SK-N-MC (cell line): ENCODE measurements at regions not wholly inside any gene's neighbourhood (a gene's known extent, or its start where the extent isn't known, plus 50 kb on each side); places are given as distances from the start of the nearest gene placed in this dataset.

Source experiments
- DNase-seq: peaks from one replicate; pipeline ENCODE4 v3.0.0-alpha.2; 2011; ENCODE audit warnings: low read depth, low spot score
- H3K27ac ChIP-seq: fragments of 200-600 bp; sonication (generic); 2 replicates; pipeline ENCODE4 v1.5.1; 2016; ENCODE audit warnings: mixed run types
- H3K36me3 ChIP-seq: fragments of 200-600 bp; sonication (generic); 2 replicates; pipeline ENCODE4 v1.6.1; 2017; ENCODE audit warnings: antibody characterized with exemption, low read length, mixed read lengths; ENCODE audit not compliant: insufficient read depth
- H3K4me3 ChIP-seq: fragments of 200-600 bp; sonication (generic); 2 replicates; pipeline ENCODE4 v1.5.1; 2016
- H3K9ac ChIP-seq: fragments of 200-600 bp; sonication (generic); 2 replicates; pipeline ENCODE4 v1.8.0; 2017; ENCODE audit warnings: mixed run types, mixed read lengths; ENCODE audit not compliant: insufficient read length
- H3K9me3 ChIP-seq: fragments of 200-600 bp; sonication (generic); 2 replicates; pipeline ENCODE4 v1.6.1; 2017; ENCODE audit warnings: low read depth, mild to moderate bottlenecking, antibody characterized with exemption, low read length, moderate library complexity, mixed read lengths
- EZH2 ChIP-seq: fragments of 200-600 bp; sonication (generic); IDR thresholded peaks from one replicate; pipeline ENCODE4 v1.6.1; 2017; ENCODE audit warnings: antibody characterized with exemption
- FOXP2 ChIP-seq: optimal IDR thresholded peaks from 2 replicates; pipeline ENCODE3; 2011; ENCODE audit warnings: mild to moderate bottlenecking, moderate library complexity; ENCODE audit not compliant: insufficient read depth; ENCODE audit errors: extremely low read length, control extremely low read depth
- POLR2AphosphoS5 ChIP-seq: IDR thresholded peaks from 2 replicates; pipeline ENCODE4 v1.6.1; 2012; ENCODE audit warnings: mild to moderate bottlenecking, low read depth, low read length, borderline replicate concordance

- Histone ChIP-seq H3K9ac (no peak overlapping the region), H3K9me3 (no peaks in the 10 kb centered on the region), H3K36me3 (no peaks in the 10 kb centered on the region), H3K27ac (no peak overlapping the region), H3K4me3 (no peak overlapping the region)
- no peak for DNase-seq
- TF ChIP-seq POLR2AphosphoS5 (no peak), FOXP2 (no peak), EZH2 (no peak)
Measured at GRCh38 chr12:78431931-78432330, 432.6 kb upstream of the SYT1 start.

- H3K36me3 ChIP-seq: no peaks in the 10 kb centered on the region
- H3K9ac ChIP-seq: no peak overlapping the region
- H3K4me3 ChIP-seq: no peak overlapping the region
- no peaks in the 10 kb centered on the region for H3K9me3 ChIP-seq
- no peak overlapping the region for H3K27ac ChIP-seq
- DNase-seq: no peak
- TF ChIP-seq POLR2AphosphoS5 (no peak), EZH2 (no peak), FOXP2 (no peak)
Measured at GRCh38 chr12:78439666-78440065, 424.9 kb upstream of the SYT1 start.

DNA sequence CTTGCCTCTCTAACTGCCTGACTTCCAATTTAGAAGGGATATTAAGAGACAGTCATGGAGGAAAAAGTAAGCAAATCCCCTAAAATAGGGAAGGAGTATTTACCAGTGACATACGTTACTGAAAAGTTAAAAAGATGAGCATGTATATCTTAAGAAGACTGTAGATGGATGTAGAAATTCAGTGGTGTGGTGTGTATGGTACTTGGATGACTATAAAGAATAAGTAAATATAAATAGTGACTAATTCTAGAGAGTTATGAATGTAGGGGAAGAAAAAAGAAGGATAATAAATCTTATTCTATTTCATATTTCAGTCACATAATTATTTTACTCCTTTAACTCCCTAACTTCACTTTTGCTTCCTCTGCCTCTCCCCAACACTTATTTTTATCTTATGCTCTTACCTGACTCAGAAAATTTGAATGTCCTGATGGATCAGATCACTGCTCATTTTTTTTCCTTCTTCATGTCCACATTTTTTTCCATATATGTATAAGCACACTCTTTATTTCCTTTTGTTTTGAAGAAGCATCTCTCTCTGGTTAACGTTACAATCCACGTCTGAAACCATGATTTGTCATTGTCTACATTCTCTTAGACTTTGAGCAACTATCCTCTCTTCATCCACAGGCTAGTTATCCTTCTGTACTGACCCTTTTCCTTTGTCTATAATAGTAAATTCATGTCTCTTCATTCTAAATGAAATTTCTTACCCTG lies 422.7 kb upstream of the SYT1 start:
- Histone ChIP-seq H3K4me3 (no peak overlapping the region), H3K27ac (no peak overlapping the region), H3K9me3 (no peaks in the 10 kb centered on the region), H3K36me3 (no peaks in the 10 kb centered on the region), H3K9ac (no peak overlapping the region)
- TF ChIP-seq FOXP2 (no peak), POLR2AphosphoS5 (no peak), EZH2 (no peak)
- DNase-seq: no peak

DNA sequence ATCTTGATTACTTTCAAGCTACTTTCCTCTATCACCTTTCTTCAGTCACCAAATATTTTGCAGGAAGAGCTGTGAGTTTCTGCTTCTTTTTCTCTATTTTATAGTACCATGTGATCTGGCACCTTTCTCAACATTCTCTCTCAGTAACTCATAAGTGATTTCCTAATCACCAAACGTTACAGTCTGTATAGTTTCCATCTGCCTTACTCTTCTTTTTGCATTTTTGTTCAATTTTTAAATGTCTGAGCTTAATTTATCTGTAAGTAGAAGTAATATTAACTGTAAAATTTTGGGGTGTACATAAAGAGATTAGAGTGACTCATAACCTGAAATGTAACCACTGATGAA lies 422.1 kb upstream of the SYT1 start:
- Histone ChIP-seq H3K9ac (no peak overlapping the region), H3K4me3 (no peak overlapping the region), H3K9me3 (no peaks in the 10 kb centered on the region), H3K36me3 (no peaks in the 10 kb centered on the region), H3K27ac (no peak overlapping the region)
- TF ChIP-seq EZH2 (no peak), POLR2AphosphoS5 (no peak), FOXP2 (no peak)
- no peak for DNase-seq

GRCh38 chr12:78446555-78446954 lies 418.0 kb upstream of the SYT1 start:
- no peak for DNase-seq
- H3K9ac ChIP-seq: no peak overlapping the region
- H3K4me3 ChIP-seq: no peak overlapping the region
- no peaks in the 10 kb centered on the region for H3K36me3 ChIP-seq
- H3K9me3 ChIP-seq: no peaks in the 10 kb centered on the region
- TF ChIP-seq EZH2 (no peak), POLR2AphosphoS5 (no peak), FOXP2 (no peak)
- no peak overlapping the region for H3K27ac ChIP-seq

DNA sequence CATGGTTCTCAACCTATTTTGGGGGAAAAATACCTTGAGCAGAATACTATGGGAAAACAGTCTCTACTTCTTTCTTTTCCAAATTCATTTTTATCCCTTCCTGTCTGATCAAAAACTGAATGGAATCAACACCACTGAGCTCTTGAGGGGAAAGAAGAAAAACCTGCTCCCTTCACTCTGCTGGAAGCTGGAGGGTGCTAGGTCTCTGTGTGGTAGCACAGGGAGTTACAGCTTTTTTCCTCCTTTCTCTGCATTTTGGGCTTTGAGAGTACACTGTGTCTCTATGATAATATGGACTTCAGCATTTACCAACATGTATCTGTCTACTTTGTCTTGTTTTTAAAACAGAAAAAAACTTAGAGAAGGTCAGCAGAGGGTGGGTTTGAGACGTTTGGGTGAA lies 417.2 kb upstream of the SYT1 start:
- Histone ChIP-seq H3K9me3 (no peaks in the 10 kb centered on the region), H3K9ac (no peak overlapping the region), H3K27ac (no peak overlapping the region), H3K36me3 (no peaks in the 10 kb centered on the region), H3K4me3 (no peak overlapping the region)
- no peak for DNase-seq
- TF ChIP-seq FOXP2: no peak
- TF ChIP-seq EZH2: no peak
- TF ChIP-seq POLR2AphosphoS5: no peak

DNA sequence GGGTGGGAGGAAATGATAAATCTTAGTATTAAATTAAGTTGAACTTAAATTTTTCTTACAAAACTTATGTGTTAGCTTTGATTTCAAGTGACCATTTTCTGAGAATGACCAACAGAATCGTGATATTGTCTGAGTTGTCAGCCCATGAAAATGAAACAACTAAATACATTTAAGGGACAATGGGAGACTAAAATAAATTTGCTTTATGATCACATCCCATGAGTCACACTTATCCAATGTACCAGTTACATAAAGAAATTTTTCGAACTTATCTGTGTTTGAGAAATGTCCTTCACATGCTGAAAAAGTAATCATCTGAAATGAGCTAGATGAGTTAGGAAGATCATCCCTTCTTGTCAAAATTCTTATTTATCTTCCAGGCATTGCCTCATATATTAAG lies 415.9 kb upstream of the SYT1 start:
- Histone ChIP-seq H3K36me3 (no peaks in the 10 kb centered on the region), H3K9me3 (no peaks in the 10 kb centered on the region), H3K4me3 (no peak overlapping the region), H3K27ac (no peak overlapping the region), H3K9ac (no peak overlapping the region)
- DNase-seq: no peak
- TF ChIP-seq EZH2: no peak
- TF ChIP-seq FOXP2: no peak
- no peak for TF ChIP-seq POLR2AphosphoS5

DNA sequence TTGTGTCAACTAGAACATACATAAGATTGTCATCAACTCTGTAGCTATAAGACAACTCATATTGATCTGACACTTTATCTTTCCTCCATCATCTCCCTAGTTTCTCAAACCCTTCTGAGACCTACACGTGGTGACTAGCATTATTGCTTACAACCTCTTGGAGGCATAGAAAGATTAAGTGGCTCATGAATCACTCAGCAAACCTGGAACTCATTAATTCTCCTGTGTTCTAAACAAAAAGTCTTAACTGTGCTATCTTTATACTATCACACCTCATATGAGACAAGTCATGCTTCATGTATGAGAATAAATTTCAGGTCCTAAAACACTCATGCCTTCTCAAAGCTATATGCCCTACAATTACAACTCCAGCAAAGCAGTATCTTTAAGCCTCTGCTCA lies 408.6 kb upstream of the SYT1 start:
- H3K27ac ChIP-seq: no peak overlapping the region
- no peak for TF ChIP-seq EZH2
- no peak for TF ChIP-seq POLR2AphosphoS5

DNA sequence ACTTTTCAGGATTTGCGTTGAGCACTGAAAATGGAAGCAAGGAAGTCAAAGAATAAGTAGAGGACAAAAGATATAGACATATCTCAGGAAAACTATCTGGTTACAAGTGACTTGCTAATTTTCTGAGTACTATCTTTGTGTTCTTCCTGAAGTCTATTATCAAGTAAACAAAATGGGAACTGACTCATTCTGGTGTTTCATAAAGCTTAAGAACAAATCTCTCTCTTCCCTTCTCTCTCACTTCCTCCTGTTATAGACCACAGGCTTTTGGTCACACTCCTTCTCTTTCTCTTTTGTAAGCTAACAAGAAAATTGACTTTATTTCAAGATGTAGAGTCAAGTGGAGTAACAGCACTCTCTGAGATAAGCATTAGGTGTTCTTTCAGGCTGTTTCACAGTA lies 406.6 kb upstream of the SYT1 start:
- no peak overlapping the region for H3K27ac ChIP-seq
- H3K4me3 ChIP-seq: no peak overlapping the region
- H3K9ac ChIP-seq: no peak overlapping the region
- no peak for DNase-seq
- TF ChIP-seq POLR2AphosphoS5 (no peak), FOXP2 (no peak), EZH2 (no peak)
- no peaks in the 10 kb centered on the region for H3K36me3 ChIP-seq
- H3K9me3 ChIP-seq: no peaks in the 10 kb centered on the region

More for the DNA sequence above, 408.6 kb upstream of the SYT1 start:
- H3K4me3 ChIP-seq: no peak overlapping the region
- no peaks in the 10 kb centered on the region for H3K36me3 ChIP-seq
- H3K9ac ChIP-seq: no peak overlapping the region
- DNase-seq: no peak
- H3K9me3 ChIP-seq: no peaks in the 10 kb centered on the region
